Spleen (tissue), 7 donors: ENCODE measurements at regions not wholly inside any gene's neighbourhood (a gene's known extent, or its start where the extent isn't known, plus 50 kb on each side); places are given as distances from the start of the nearest gene placed in this dataset.

Experiments
- CTCF ChIP-seq, 11 experiments: fragments of 200-600 bp in 7 of 11; fragments of 450-650 bp in 4 of 11; sonication (generic) in 4 of 11; IDR thresholded peaks in 8 of 11; conservative IDR thresholded peaks in 3 of 11; 1 replicate in 7 of 11; 2 replicates in 4 of 11; pipeline versions ENCODE4 v1.4.0 to v1.8.0; 2016 to 2021; ENCODE audit warnings: antibody characterized with exemption in 11 of 11, inconsistent platforms in 4 of 11, mild to moderate bottlenecking in 1 of 11
- POLR2A ChIP-seq, 3 donors: fragments of 450-650 bp; IDR thresholded peaks; one replicate each; pipeline ENCODE4 v1.5.1; 2017; ENCODE audit warnings: antibody characterized with exemption in 3 of 3, mild to moderate bottlenecking in 1 of 3
- POLR2AphosphoS5 ChIP-seq, 3 donors: sonication (generic); formaldehyde crosslinking; IDR thresholded peaks; one replicate each; pipeline ENCODE4 v1.5.1; 2017; ENCODE audit warnings: antibody characterized with exemption in 3 of 3
- donor health status: DM: no; HTN: no; CAD: no; lungs with moderate emphysema.
- donor health status: DM: no; HTN: no; CAD: no.
- donor health status: DM: no; HTN: no; CAD: no.

- TF ChIP-seq CTCF (IDR thresholded peaks at IDR 0.05 in 8 of 11, conservative IDR thresholded peaks at IDR 0.05 in 3 of 11) (no peak), POLR2A (IDR thresholded peaks at IDR 0.05) (no peak), POLR2AphosphoS5 (IDR thresholded peaks at IDR 0.05) (no peak)
Measured at GRCh38 chrX:132270021-132270420, 50.8 kb upstream of the RAP2C start.
